Body of pancreas (tissue), 4 donors: ENCODE measurements at regions not wholly inside any gene's neighbourhood (a gene's known extent, or its start where the extent isn't known, plus 50 kb on each side); places are given as distances from the start of the nearest gene placed in this dataset.

Source experiments
- ATAC-seq: fragments of 150-250 bp; one replicate; pipeline ENCODE4 v1.9.1; 2016
- DNase-seq, 4 donors: peaks; one replicate each; pipeline ENCODE4 v3.0.0-alpha.2; 2019
- H3K27ac ChIP-seq, 4 donors: fragments of 200-600 bp; sonication (generic); 1 replicate in 3 of 4; 2 replicates in 1 of 4; pipeline versions ENCODE4 v1.5.1 to v1.6.1; 2016 to 2019; ENCODE audit warnings: mild to moderate bottlenecking in 1 of 4, mixed read lengths in 1 of 4, moderate library complexity in 1 of 4
- H3K27me3 ChIP-seq, 2 donors: fragments of 200-600 bp; sonication (generic); one replicate each; pipeline ENCODE4 v1.6.0; 2016; ENCODE audit warnings: mild to moderate bottlenecking in 1 of 2
- H3K36me3 ChIP-seq, 2 donors: fragments of 200-600 bp; sonication (generic); replicated peaks in 1 of 2; 2 replicates each; pipeline ENCODE4 v1.5.1; 2016; ENCODE audit warnings: low read depth in 2 of 2; ENCODE audit not compliant: insufficient read depth in 1 of 2
- H3K4me1 ChIP-seq: fragments of 200-600 bp; sonication (generic); one replicate; pipeline ENCODE4 v1.6.0; 2016
- H3K4me3 ChIP-seq, 2 donors: fragments of 200-600 bp; sonication (generic); 1 replicate in 1 of 2; 2 replicates in 1 of 2; pipeline ENCODE4 v1.5.1; 2016 to 2019
- H3K9me3 ChIP-seq, 3 donors: fragments of 200-600 bp; sonication (generic); 1 replicate in 2 of 3; 2 replicates in 1 of 3; pipeline ENCODE4 v1.5.1; 2016
- POLR2A ChIP-seq, 3 donors: fragments of 450-650 bp; IDR thresholded peaks; one replicate each; pipeline ENCODE4 v1.6.1; 2016; ENCODE audit warnings: antibody characterized with exemption in 3 of 3, mild to moderate bottlenecking in 2 of 3
- WGBS, 2 donors: methylation state at CpG; one replicate each; pipeline ENCODE4 v1.1.5; 2017; 5-methylcytosine and 5-hydroxymethylcytosine counted together
- intact Hi-C: fragments of 100-400 bp; cut with DNase I; formaldehyde crosslinking; loops from one replicate; pipeline ENCODE4 v1.15.1; 2023
- TF ChIP-seq, protein P1 (sequence below), 7 experiments: fragments of 450-650 bp in 4 of 7; fragments of 200-600 bp in 3 of 7; sonication (generic) in 3 of 7; IDR thresholded peaks; one replicate each; pipeline ENCODE4 v1.5.1; 2016 to 2019; ENCODE audit warnings: antibody characterized with exemption in 7 of 7

DNA sequence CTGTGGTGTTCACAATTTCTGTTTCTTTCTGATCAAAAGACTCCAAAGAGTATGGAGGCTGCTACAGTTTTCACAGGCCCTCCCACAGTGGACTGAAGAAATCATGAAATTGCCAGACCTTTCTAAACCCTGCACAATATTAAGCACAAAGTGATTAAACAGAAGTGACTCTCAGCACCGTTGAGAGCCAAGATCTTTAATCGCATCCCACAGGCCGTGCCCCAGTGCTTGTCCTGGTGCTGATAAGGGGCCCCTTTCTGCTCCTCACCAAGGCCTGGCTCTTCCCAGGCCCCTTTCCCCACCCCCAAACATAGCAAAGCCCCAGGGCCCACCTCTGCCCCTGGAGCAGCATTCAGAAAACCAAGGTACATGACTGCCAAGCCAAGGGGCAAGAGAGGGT is 57.4 kb upstream of the BMAL1 start:
- WGBS, 2 donors = 64 to 85% methylated on average over 3 of the region's 3 CpGs
- intact Hi-C loops = no loop called here
- Histone ChIP-seq H3K4me3 (no peak overlapping the region), H3K9me3 (no peaks in the 10 kb centered on the region), H3K27ac (no peak overlapping the region), H3K36me3 (no peaks in the 10 kb centered on the region), H3K4me1 (no peaks in the 10 kb centered on the region), H3K27me3 (no peaks in the 10 kb centered on the region)
- ATAC-seq (no peak), DNase-seq (no peak)
- TF ChIP-seq, protein P1, sequence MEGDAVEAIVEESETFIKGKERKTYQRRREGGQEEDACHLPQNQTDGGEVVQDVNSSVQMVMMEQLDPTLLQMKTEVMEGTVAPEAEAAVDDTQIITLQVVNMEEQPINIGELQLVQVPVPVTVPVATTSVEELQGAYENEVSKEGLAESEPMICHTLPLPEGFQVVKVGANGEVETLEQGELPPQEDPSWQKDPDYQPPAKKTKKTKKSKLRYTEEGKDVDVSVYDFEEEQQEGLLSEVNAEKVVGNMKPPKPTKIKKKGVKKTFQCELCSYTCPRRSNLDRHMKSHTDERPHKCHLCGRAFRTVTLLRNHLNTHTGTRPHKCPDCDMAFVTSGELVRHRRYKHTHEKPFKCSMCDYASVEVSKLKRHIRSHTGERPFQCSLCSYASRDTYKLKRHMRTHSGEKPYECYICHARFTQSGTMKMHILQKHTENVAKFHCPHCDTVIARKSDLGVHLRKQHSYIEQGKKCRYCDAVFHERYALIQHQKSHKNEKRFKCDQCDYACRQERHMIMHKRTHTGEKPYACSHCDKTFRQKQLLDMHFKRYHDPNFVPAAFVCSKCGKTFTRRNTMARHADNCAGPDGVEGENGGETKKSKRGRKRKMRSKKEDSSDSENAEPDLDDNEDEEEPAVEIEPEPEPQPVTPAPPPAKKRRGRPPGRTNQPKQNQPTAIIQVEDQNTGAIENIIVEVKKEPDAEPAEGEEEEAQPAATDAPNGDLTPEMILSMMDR (IDR thresholded peaks at IDR 0.05) = no peak
- no peak for TF ChIP-seq POLR2A (IDR thresholded peaks at IDR 0.05)

DNA sequence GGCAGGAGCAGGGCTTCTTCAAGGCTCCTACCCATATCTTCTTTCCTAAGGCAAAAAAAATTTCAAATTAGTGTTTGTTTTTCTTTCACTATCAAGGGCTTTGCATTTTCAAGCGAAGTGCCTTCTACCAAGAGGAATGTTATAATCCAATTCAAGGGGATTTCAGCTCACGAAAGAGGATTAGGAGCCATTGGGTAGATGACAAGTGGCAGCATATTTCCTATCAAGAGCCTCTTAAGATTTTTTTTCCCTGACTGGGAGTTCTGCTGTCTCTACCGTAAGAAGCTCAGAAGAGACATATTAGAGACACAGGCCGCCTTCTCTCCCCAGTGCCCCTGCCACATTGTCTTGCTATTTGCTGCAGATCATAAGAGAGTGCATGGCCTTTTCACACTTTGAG is 55.9 kb upstream of the BMAL1 start:
- Histone ChIP-seq H3K9me3 (no peaks in the 10 kb centered on the region), H3K36me3 (no peaks in the 10 kb centered on the region), H3K27ac (no peak overlapping the region), H3K27me3 (no peaks in the 10 kb centered on the region), H3K4me1 (no peaks in the 10 kb centered on the region), H3K4me3 (no peak overlapping the region)
- WGBS, 2 donors = 62 to 92% methylated on average over 4 of the region's 4 CpGs
- intact Hi-C loops = no loop called here
- DNase-seq = no peak
- TF ChIP-seq POLR2A (IDR thresholded peaks at IDR 0.05) = no peak
- TF ChIP-seq, protein P1 (IDR thresholded peaks at IDR 0.05) = no peak
- ATAC-seq = no peak

DNA sequence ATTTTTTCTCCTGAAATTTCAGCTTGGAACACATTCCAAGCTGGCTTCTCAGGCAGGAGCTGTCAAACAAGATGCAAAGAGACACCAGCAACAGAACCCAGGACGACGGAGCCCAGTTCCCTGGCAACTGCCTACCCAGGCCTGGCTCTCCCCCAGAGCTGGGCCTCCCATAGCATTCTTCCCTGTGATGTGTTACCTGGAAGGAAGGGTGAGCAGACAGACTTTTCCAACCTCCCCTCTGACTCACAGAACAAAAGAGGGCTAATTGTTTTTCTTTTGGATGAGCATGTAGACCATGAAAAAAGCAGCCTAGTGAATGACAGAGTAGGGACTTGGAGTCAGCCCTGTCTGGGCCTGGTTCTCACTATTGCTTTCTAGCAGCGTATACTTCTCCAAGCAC is 55.3 kb upstream of the BMAL1 start:
- Histone ChIP-seq H3K27me3 (no peaks in the 10 kb centered on the region), H3K36me3 (no peaks in the 10 kb centered on the region), H3K4me3 (no peak overlapping the region), H3K4me1 (no peaks in the 10 kb centered on the region), H3K9me3 (no peaks in the 10 kb centered on the region), H3K27ac (no peak overlapping the region)
- intact Hi-C loops = no loop called here
- ATAC-seq (no peak), DNase-seq (no peak)
- WGBS, 2 donors = 61 to 88% methylated on average over 3 of the region's 3 CpGs
- TF ChIP-seq POLR2A (IDR thresholded peaks at IDR 0.05) = no peak
- TF ChIP-seq, protein P1 (IDR thresholded peaks at IDR 0.05) = no peak

DNA sequence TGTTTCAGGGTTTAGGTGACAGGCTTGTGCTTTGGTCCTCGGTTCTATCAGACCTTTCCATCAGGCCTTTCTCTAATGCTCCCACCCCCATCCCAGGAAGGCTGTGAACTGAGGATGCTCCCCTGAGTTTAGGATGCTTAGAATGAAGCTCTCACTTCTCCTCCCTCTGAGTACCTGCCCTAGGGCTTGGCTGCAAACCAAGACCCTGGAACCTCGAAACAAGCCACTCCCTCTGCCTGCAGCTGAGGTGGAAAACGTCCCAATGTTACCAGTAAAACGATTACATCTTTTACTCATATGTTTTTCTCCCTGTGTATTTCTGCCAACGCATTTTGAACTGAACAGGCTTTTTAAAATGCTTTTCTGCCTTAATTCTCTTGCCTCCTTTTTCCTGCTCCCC is 54.5 kb upstream of the BMAL1 start:
- Histone ChIP-seq H3K36me3 (no peaks in the 10 kb centered on the region), H3K27me3 (no peaks in the 10 kb centered on the region), H3K4me1 (no peaks in the 10 kb centered on the region), H3K9me3 (no peaks in the 10 kb centered on the region), H3K27ac (no peak overlapping the region), H3K4me3 (no peak overlapping the region)
- WGBS, 2 donors = 41 to 44% methylated on average over 5 of the region's 5 CpGs
- intact Hi-C loops = no loop called here
- no peak for TF ChIP-seq POLR2A (IDR thresholded peaks at IDR 0.05)
- TF ChIP-seq, protein P1 (IDR thresholded peaks at IDR 0.05) = no peak
- ATAC-seq (no peak), DNase-seq (no peak)

DNA sequence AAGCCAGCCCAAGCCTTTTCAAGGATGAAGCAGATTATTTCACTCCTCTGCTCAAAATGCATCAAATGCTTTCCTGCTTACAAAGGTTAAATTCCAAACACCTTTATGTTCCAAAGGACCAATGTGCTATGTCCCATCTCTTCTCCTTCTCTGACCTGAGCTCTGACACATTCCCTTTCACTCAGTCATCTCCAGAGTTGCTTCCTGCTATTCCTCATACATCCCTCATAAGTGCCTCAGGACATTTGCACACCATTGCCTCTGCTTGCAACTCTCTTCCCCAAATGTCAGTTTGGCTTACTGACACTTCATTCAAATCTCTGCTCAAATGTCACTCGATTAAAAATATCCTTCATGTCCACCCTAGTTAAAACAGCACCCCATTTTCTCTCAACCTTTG is 53.3 kb upstream of the BMAL1 start:
- WGBS, 2 donors = 57 to 83% methylated on average over 1 of the region's 1 CpG
- no peak for TF ChIP-seq POLR2A (IDR thresholded peaks at IDR 0.05)
- TF ChIP-seq, protein P1 (IDR thresholded peaks at IDR 0.05) = no peak
- ATAC-seq = no peak
- Histone ChIP-seq H3K36me3 (no peaks in the 10 kb centered on the region), H3K9me3 (no peaks in the 10 kb centered on the region), H3K27me3 (no peaks in the 10 kb centered on the region), H3K27ac (no peak overlapping the region), H3K4me1 (no peaks in the 10 kb centered on the region), H3K4me3 (no peak overlapping the region)
- no peak for DNase-seq
- intact Hi-C loops = no loop called here
